ENCODE measurements at regions not wholly inside any gene's neighbourhood (a gene's known extent, or its start where the extent isn't known, plus 50 kb on each side); places are given as distances from the start of the nearest gene placed in this dataset.

GRCh38 chr5:3736466-3736865, 140.8 kb downstream of the IRX1 start:
- H3K4me3 ChIP-seq (ENCODE audit: low read length), result no peak overlapping the region
- DNase-seq (ENCODE audit: low read depth), result no peak
- no peaks in the 10 kb centered on the region for H3K4me1 ChIP-seq (ENCODE audit: control insufficient read depth, insufficient read depth, low read length)
- H3K9me3 ChIP-seq (ENCODE audit: control insufficient read depth, low read length), result no peaks in the 10 kb centered on the region
- no peak overlapping the region for H3K9ac ChIP-seq (ENCODE audit: low read length)
- H3K27me3 ChIP-seq (replicated peaks; ENCODE audit: control insufficient read depth, insufficient read depth, low read length), result no peaks in the 10 kb centered on the region
- no peaks in the 10 kb centered on the region for H3K36me3 ChIP-seq (ENCODE audit: control insufficient read depth, insufficient read depth, low read length, severe bottlenecking)

DNA sequence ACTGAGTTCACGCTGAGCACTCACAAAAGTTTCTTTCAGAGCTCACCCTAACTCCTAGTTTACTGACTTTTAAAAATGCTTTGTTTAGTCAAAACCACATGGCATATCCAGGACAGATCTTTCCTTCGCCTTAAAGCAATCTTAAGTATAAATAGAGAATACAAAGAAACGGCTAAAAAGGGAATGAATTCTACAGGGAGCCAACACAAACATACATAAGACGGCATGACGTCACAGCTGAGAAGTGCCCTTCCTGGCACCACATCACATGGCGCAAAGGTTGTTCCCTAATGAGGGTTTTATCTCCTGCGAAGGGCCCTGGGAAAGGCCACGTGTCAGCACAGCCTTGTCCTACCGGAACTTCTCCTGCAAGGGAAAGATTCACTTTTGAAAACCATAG, 141.3 kb downstream of the IRX1 start:
- H3K27me3 ChIP-seq (replicated peaks; ENCODE audit: control insufficient read depth, insufficient read depth, low read length), result no peaks in the 10 kb centered on the region
- no peaks in the 10 kb centered on the region for H3K36me3 ChIP-seq (ENCODE audit: control insufficient read depth, insufficient read depth, low read length, severe bottlenecking)
- no peaks in the 10 kb centered on the region for H3K4me1 ChIP-seq (ENCODE audit: control insufficient read depth, insufficient read depth, low read length)
- DNase-seq (ENCODE audit: low read depth), result no peak
- H3K9ac ChIP-seq (ENCODE audit: low read length), result no peak overlapping the region
- no peak overlapping the region for H3K4me3 ChIP-seq (ENCODE audit: low read length)
- H3K9me3 ChIP-seq (ENCODE audit: control insufficient read depth, low read length), result no peaks in the 10 kb centered on the region

- Histone ChIP-seq H3K36me3 (ENCODE audit: control insufficient read depth, insufficient read depth, low read length, severe bottlenecking) (no peaks in the 10 kb centered on the region), H3K4me3 (ENCODE audit: low read length) (no peak overlapping the region), H3K9me3 (ENCODE audit: control insufficient read depth, low read length) (no peaks in the 10 kb centered on the region), H3K27me3 (replicated peaks; ENCODE audit: control insufficient read depth, insufficient read depth, low read length) (no peaks in the 10 kb centered on the region), H3K9ac (ENCODE audit: low read length) (no peak overlapping the region), H3K4me1 (ENCODE audit: control insufficient read depth, insufficient read depth, low read length) (no peaks in the 10 kb centered on the region)
- no peak for DNase-seq (ENCODE audit: low read depth)
These were observed 143.3 kb downstream of the IRX1 start for GRCh38 chr5:3738919-3739318.

DNA sequence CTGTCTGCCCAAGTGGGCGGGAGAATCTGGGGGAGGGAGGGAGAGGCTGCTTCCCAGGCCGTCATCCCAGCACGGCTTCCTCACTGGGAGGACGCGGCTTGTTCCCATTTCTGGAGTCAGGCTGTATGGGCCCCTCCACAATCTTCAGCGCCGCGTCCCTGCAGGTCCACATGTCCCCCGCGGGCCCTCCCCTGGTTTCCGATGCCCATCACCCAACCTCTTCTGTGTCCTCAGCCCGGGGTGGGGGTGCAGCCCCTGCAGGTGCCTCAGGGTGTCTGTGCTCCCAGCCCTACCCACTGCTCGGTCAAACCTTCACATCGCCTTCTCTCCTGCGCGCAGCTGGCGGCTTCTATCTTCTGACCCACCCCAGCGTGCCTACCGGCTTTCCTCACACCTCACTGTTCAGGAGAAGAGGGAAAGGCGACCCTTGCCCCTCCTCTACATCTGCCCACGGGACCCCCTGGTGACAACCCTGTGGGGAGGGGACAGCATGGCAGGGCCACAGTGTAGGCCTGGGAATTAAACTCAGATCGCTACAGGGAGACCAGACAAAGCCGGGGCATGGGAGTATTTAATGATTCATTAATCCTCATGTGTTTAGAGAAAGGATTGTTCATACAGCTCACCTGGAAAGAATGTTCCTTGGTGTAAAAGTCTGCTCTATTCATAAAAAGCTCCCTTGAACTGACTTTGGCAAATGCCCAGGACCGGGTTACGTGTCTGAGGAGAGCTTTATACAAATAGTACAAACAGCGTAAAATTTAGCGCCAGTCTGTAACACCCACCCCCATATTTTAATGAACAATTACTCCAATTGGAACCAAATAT, 145.1 kb downstream of the IRX1 start:
- H3K4me3 ChIP-seq (ENCODE audit: low read length), result no peak overlapping the region
- H3K9me3 ChIP-seq (ENCODE audit: control insufficient read depth, low read length), result peaks cover 4% of the 10 kb centered on the region
- H3K27me3 ChIP-seq (replicated peaks; ENCODE audit: control insufficient read depth, insufficient read depth, low read length), result no peaks in the 10 kb centered on the region
- H3K9ac ChIP-seq (ENCODE audit: low read length), result no peak overlapping the region
- no peaks in the 10 kb centered on the region for H3K36me3 ChIP-seq (ENCODE audit: control insufficient read depth, insufficient read depth, low read length, severe bottlenecking)
- DNase-seq (ENCODE audit: low read depth), result no peak
- no peaks in the 10 kb centered on the region for H3K4me1 ChIP-seq (ENCODE audit: control insufficient read depth, insufficient read depth, low read length)

DNA sequence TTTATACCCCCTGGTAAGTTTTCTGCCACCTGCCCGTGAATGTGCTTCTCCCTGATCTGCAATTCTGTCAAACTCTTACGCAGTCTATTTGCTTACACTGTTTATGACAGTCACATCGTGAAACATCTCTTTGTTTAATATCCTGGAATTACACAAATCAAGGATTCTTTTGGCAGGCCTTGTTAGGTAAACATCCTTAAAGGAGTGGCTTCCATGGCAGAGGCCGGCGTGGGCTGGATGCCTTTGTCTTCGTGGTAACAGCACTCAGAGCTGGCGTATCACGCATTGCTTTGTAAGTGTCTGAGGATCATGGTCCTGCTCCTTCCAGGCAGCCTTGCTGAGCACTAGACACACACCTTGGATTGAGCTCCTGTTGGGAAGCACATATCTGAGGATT, 145.7 kb downstream of the IRX1 start:
- Histone ChIP-seq H3K4me3 (ENCODE audit: low read length) (no peak overlapping the region), H3K36me3 (ENCODE audit: control insufficient read depth, insufficient read depth, low read length, severe bottlenecking) (no peaks in the 10 kb centered on the region), H3K9me3 (ENCODE audit: control insufficient read depth, low read length) (peaks cover 4% of the 10 kb centered on the region), H3K27me3 (replicated peaks; ENCODE audit: control insufficient read depth, insufficient read depth, low read length) (no peaks in the 10 kb centered on the region), H3K4me1 (ENCODE audit: control insufficient read depth, insufficient read depth, low read length) (no peaks in the 10 kb centered on the region), H3K9ac (ENCODE audit: low read length) (no peak overlapping the region)
- no peak for DNase-seq (ENCODE audit: low read depth)

- no peaks in the 10 kb centered on the region for H3K27me3 ChIP-seq (replicated peaks; ENCODE audit: control insufficient read depth, insufficient read depth, low read length)
- H3K9me3 ChIP-seq (ENCODE audit: control insufficient read depth, low read length), result peaks cover 9% of the 10 kb centered on the region
- H3K36me3 ChIP-seq (ENCODE audit: control insufficient read depth, insufficient read depth, low read length, severe bottlenecking), result no peaks in the 10 kb centered on the region
- no peak for DNase-seq (ENCODE audit: low read depth)
- H3K9ac ChIP-seq (ENCODE audit: low read length), result no peak overlapping the region
- H3K4me1 ChIP-seq (ENCODE audit: control insufficient read depth, insufficient read depth, low read length), result no peaks in the 10 kb centered on the region
- H3K4me3 ChIP-seq (ENCODE audit: low read length), result no peak overlapping the region
These were observed 147.1 kb downstream of the IRX1 start for GRCh38 chr5:3742750-3743149.

DNA sequence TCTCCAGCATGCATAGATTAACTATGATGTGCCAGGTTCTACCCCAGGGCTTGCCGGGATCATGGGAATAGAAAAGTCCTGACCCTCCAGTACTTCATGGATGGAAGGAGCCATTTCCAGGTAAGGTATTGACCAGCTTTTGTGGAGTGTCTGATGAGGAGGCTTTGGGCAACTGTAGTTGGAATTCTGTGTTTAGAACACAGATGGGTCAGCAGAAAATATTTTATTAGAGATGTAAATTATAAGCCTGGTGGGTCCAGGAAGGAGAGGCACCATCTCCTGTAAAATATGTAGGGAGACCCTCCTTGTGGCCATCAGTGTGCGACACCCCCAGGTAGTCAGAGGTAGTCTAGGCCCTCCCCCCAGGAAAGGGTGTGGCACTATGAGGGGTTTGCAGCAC, 156.2 kb downstream of the IRX1 start:
- Histone ChIP-seq H3K27me3 (replicated peaks; ENCODE audit: control insufficient read depth, insufficient read depth, low read length) (no peaks in the 10 kb centered on the region), H3K9ac (ENCODE audit: low read length) (no peak overlapping the region), H3K9me3 (ENCODE audit: control insufficient read depth, low read length) (peaks cover 6% of the 10 kb centered on the region), H3K4me1 (ENCODE audit: control insufficient read depth, insufficient read depth, low read length) (no peaks in the 10 kb centered on the region), H3K36me3 (ENCODE audit: control insufficient read depth, insufficient read depth, low read length, severe bottlenecking) (no peaks in the 10 kb centered on the region), H3K4me3 (ENCODE audit: low read length) (no peak overlapping the region)
- no peak for DNase-seq (ENCODE audit: low read depth)

DNA sequence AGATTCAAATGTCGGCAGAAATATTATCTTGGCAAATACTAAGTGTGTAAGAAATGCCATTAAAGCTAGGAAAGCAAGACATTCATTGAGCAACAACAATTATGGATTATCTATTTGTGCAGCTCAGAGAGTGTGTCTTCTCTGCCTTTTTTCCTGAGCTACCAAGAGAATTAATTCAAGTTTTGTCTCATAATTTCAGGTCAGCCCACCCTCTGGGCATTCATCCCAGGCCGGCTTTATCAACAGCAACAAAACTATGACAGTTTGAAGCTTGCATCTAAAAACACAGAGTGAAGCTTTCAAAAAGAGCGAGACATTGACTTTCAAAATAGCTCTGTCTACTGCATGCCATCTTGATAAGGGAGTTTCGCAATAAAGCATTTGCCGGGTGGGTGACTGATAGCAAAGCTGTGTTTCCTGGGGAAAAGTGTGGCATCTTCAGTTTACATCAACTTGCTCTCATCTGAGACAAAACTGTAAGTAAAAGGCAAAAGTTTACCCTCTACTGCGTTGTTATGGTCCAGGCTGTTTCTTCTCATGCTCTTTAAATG, 182.4 kb downstream of the IRX1 start:
- H3K4me3 ChIP-seq (ENCODE audit: low read length), result no peak overlapping the region
- DNase-seq (ENCODE audit: low read depth), result no peak
- H3K9ac ChIP-seq (ENCODE audit: low read length), result no peak overlapping the region
- H3K4me1 ChIP-seq (ENCODE audit: control insufficient read depth, insufficient read depth, low read length), result no peaks in the 10 kb centered on the region
- H3K36me3 ChIP-seq (ENCODE audit: control insufficient read depth, insufficient read depth, low read length, severe bottlenecking), result no peaks in the 10 kb centered on the region
- H3K27me3 ChIP-seq (replicated peaks; ENCODE audit: control insufficient read depth, insufficient read depth, low read length), result no peaks in the 10 kb centered on the region
- no peaks in the 10 kb centered on the region for H3K9me3 ChIP-seq (ENCODE audit: control insufficient read depth, low read length)

GRCh38 chr5:3778945-3779344, 183.3 kb downstream of the IRX1 start:
- no peak overlapping the region for H3K4me3 ChIP-seq (ENCODE audit: low read length)
- no peaks in the 10 kb centered on the region for H3K36me3 ChIP-seq (ENCODE audit: control insufficient read depth, insufficient read depth, low read length, severe bottlenecking)
- no peak for DNase-seq (ENCODE audit: low read depth)
- no peaks in the 10 kb centered on the region for H3K4me1 ChIP-seq (ENCODE audit: control insufficient read depth, insufficient read depth, low read length)
- H3K9ac ChIP-seq (ENCODE audit: low read length), result no peak overlapping the region
- no peaks in the 10 kb centered on the region for H3K9me3 ChIP-seq (ENCODE audit: control insufficient read depth, low read length)
- H3K27me3 ChIP-seq (replicated peaks; ENCODE audit: control insufficient read depth, insufficient read depth, low read length), result no peaks in the 10 kb centered on the region

- no peaks in the 10 kb centered on the region for H3K27me3 ChIP-seq (replicated peaks; ENCODE audit: control insufficient read depth, insufficient read depth, low read length)
- H3K4me1 ChIP-seq (ENCODE audit: control insufficient read depth, insufficient read depth, low read length), result no peaks in the 10 kb centered on the region
- no peaks in the 10 kb centered on the region for H3K9me3 ChIP-seq (ENCODE audit: control insufficient read depth, low read length)
- DNase-seq (ENCODE audit: low read depth), result no peak
- H3K36me3 ChIP-seq (ENCODE audit: control insufficient read depth, insufficient read depth, low read length, severe bottlenecking), result no peaks in the 10 kb centered on the region
- H3K9ac ChIP-seq (ENCODE audit: low read length), result no peak overlapping the region
- no peak overlapping the region for H3K4me3 ChIP-seq (ENCODE audit: low read length)
These were observed 184.6 kb downstream of the IRX1 start for GRCh38 chr5:3780278-3780677.

- H3K4me1 ChIP-seq (ENCODE audit: control insufficient read depth, insufficient read depth, low read length), result no peaks in the 10 kb centered on the region
- H3K4me3 ChIP-seq (ENCODE audit: low read length), result no peak overlapping the region
- H3K9me3 ChIP-seq (ENCODE audit: control insufficient read depth, low read length), result no peaks in the 10 kb centered on the region
- no peaks in the 10 kb centered on the region for H3K27me3 ChIP-seq (replicated peaks; ENCODE audit: control insufficient read depth, insufficient read depth, low read length)
- DNase-seq (ENCODE audit: low read depth), result no peak
- H3K36me3 ChIP-seq (ENCODE audit: control insufficient read depth, insufficient read depth, low read length, severe bottlenecking), result no peaks in the 10 kb centered on the region
- H3K9ac ChIP-seq (ENCODE audit: low read length), result no peak overlapping the region
These were observed 185.3 kb downstream of the IRX1 start for GRCh38 chr5:3780907-3781306.

DNA sequence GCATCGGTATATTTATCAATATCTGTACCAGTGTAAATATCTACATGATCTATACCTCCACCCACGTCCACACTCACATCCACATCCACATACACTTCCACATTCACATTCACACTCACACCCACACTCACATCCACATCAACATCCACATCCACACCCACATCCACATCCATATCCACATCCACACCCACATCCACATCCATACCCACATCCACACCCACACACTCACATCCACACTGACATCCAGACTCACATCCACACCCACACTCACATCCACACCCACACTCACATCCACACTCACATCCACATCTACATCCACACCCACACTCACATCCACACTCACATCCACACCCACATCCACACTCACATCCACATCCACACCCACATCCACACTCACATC, 189.2 kb downstream of the IRX1 start:
- no peaks in the 10 kb centered on the region for H3K9me3 ChIP-seq (ENCODE audit: control insufficient read depth, low read length)
- no peak overlapping the region for H3K9ac ChIP-seq (ENCODE audit: low read length)
- no peaks in the 10 kb centered on the region for H3K27me3 ChIP-seq (replicated peaks; ENCODE audit: control insufficient read depth, insufficient read depth, low read length)
- H3K4me1 ChIP-seq (ENCODE audit: control insufficient read depth, insufficient read depth, low read length), result no peaks in the 10 kb centered on the region
- DNase-seq (ENCODE audit: low read depth), result no peak
- H3K4me3 ChIP-seq (ENCODE audit: low read length), result no peak overlapping the region
- H3K36me3 ChIP-seq (ENCODE audit: control insufficient read depth, insufficient read depth, low read length, severe bottlenecking), result no peaks in the 10 kb centered on the region

All from adipocyte (in vitro differentiated cells).